ENCODE measurements at regions not wholly inside any gene's neighbourhood (a gene's known extent, or its start where the extent isn't known, plus 50 kb on each side); places are given as distances from the start of the nearest gene placed in this dataset.

GRCh38 chr3:118772547-118773011 is 262.1 kb downstream of the IGSF11 start:
- peaks cover 24% of the 10 kb centered on the region for H3K4me1 ChIP-seq (ENCODE audit: control insufficient read depth, insufficient read depth, low read length)
- peak overlapping the region; percentile 36 for H3K4me3 Mint-ChIP-seq

GRCh38 chr3:118775021-118775420 is 259.6 kb downstream of the IGSF11 start:
- no peak for TF ChIP-seq CTCF (conservative IDR thresholded peaks at IDR 0.05)
- H3K4me1 Mint-ChIP-seq: peaks cover 32% of the 10 kb centered on the region
- no peak overlapping the region for H3K27ac Mint-ChIP-seq
- no peaks in the 10 kb centered on the region for H3K27me3 Mint-ChIP-seq (ENCODE audit: insufficient read depth)
- peaks cover 27% of the 10 kb centered on the region for H3K36me3 Mint-ChIP-seq (ENCODE audit: low read depth)
- Histone ChIP-seq H3K9me3 (ENCODE audit: control insufficient read depth, low read length) (peaks cover 27% of the 10 kb centered on the region), H3K27me3 (ENCODE audit: control insufficient read depth, insufficient read depth, low read length, poor library complexity, severe bottlenecking) (no peaks in the 10 kb centered on the region), H3K27ac (ENCODE audit: low read depth, low read length) (no peak overlapping the region), H3K4me1 (ENCODE audit: control insufficient read depth, insufficient read depth, low read length) (peaks cover 24% of the 10 kb centered on the region), H3K9ac (ENCODE audit: extremely low read depth, low read length, poor library complexity, severe bottlenecking) (no peak overlapping the region), H3K36me3 (ENCODE audit: control insufficient read depth, insufficient read depth, low read length) (peaks cover 57% of the 10 kb centered on the region), H3K4me3 (ENCODE audit: low read length) (peak overlapping the region; percentile 33)
- DNase-seq: no peak
- no peak overlapping the region for H3K4me3 Mint-ChIP-seq
- H3K9me3 Mint-ChIP-seq: peaks cover 31% of the 10 kb centered on the region

More at GRCh38 chr3:118772547-118773011, 262.1 kb downstream of the IGSF11 start:
- Mint-ChIP-seq H3K27ac (peak overlapping the region; percentile 92), H3K27me3 (ENCODE audit: insufficient read depth) (no peaks in the 10 kb centered on the region), H3K36me3 (ENCODE audit: low read depth) (peaks cover 32% of the 10 kb centered on the region), H3K9me3 (peaks cover 29% of the 10 kb centered on the region), H3K4me1 (peaks cover 45% of the 10 kb centered on the region)
- DNase-seq: peak; percentile 67
- H3K36me3 ChIP-seq (ENCODE audit: control insufficient read depth, insufficient read depth, low read length): peaks cover 66% of the 10 kb centered on the region
- peaks cover 41% of the 10 kb centered on the region for H3K9me3 ChIP-seq (ENCODE audit: control insufficient read depth, low read length)
- peak overlapping the region; percentile 65 for H3K27ac ChIP-seq (ENCODE audit: low read depth, low read length)
- H3K27me3 ChIP-seq (ENCODE audit: control insufficient read depth, insufficient read depth, low read length, poor library complexity, severe bottlenecking): no peaks in the 10 kb centered on the region
- peak overlapping the region; percentile 3 for H3K4me3 ChIP-seq (ENCODE audit: low read length)
- TF ChIP-seq CTCF (conservative IDR thresholded peaks at IDR 0.05): no peak
- H3K9ac ChIP-seq (ENCODE audit: extremely low read depth, low read length, poor library complexity, severe bottlenecking): peak overlapping the region; percentile 19

GRCh38 chr3:118778201-118778600 is 256.4 kb downstream of the IGSF11 start:
- Histone ChIP-seq H3K9me3 (ENCODE audit: control insufficient read depth, low read length) (peaks cover 27% of the 10 kb centered on the region), H3K27me3 (ENCODE audit: control insufficient read depth, insufficient read depth, low read length, poor library complexity, severe bottlenecking) (no peaks in the 10 kb centered on the region), H3K36me3 (ENCODE audit: control insufficient read depth, insufficient read depth, low read length) (peaks cover 55% of the 10 kb centered on the region), H3K4me1 (ENCODE audit: control insufficient read depth, insufficient read depth, low read length) (peaks cover 12% of the 10 kb centered on the region), H3K4me3 (ENCODE audit: low read length) (no peak overlapping the region), H3K27ac (ENCODE audit: low read depth, low read length) (no peak overlapping the region), H3K9ac (ENCODE audit: extremely low read depth, low read length, poor library complexity, severe bottlenecking) (no peak overlapping the region)
- Mint-ChIP-seq H3K9me3 (peaks cover 30% of the 10 kb centered on the region), H3K27me3 (ENCODE audit: insufficient read depth) (no peaks in the 10 kb centered on the region), H3K36me3 (ENCODE audit: low read depth) (peaks cover 27% of the 10 kb centered on the region), H3K27ac (no peak overlapping the region), H3K4me1 (peaks cover 15% of the 10 kb centered on the region), H3K4me3 (no peak overlapping the region)
- TF ChIP-seq CTCF (conservative IDR thresholded peaks at IDR 0.05): no peak
- WGBS, 2 experiments (ENCODE audit: insufficient coverage in 1 of 2, insufficient read length in 1 of 2): 80 to 92% methylated on average over 1 to 4 of the region's 4 CpGs
- no peak for DNase-seq

Measured in endodermal cell (in vitro differentiated cells).